Fibroblast of lung (primary cell): ENCODE measurements at regions not wholly inside any gene's neighbourhood (a gene's known extent, or its start where the extent isn't known, plus 50 kb on each side); places are given as distances from the start of the nearest gene placed in this dataset.

Source experiments
- EZH2 ChIP-seq: IDR thresholded peaks from 2 replicates; pipeline ENCODE4 v1.5.1; 2012; ENCODE audit warnings: low read length, control low read depth, mild to moderate bottlenecking; ENCODE audit errors: missing control alignments
- TF ChIP-seq, protein P1 (sequence below), 2 donors: IDR thresholded peaks in 1 of 2; conservative IDR thresholded peaks in 1 of 2; 1 replicate in 1 of 2; 2 replicates in 1 of 2; pipeline ENCODE4 v1.5.1; 2011 to 2012; ENCODE audit warnings: low read length in 2 of 2, control low read depth in 1 of 2, inconsistent platforms in 1 of 2, low read depth in 1 of 2, mild to moderate bottlenecking in 1 of 2

DNA sequence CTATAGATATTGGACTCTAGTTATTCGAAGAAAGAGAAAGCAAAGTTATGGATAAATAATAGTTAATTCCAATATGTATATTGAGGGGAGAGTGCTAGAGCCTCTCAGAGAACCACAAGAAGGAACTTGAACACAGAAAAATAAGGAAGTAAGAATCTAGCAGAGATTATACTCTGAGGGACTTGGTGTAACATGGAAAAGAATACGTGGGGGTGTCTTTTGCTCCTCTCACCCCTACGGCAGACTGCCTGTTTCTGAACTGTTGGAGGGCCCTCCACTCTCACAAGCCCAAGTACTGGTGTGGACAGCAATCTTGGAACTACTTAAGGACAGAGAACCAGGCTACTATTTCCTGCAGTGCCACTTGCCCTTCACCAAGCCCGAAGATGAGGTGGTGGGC is 1174.4 kb upstream of the PCDH10 start:
- TF ChIP-seq, protein P1, sequence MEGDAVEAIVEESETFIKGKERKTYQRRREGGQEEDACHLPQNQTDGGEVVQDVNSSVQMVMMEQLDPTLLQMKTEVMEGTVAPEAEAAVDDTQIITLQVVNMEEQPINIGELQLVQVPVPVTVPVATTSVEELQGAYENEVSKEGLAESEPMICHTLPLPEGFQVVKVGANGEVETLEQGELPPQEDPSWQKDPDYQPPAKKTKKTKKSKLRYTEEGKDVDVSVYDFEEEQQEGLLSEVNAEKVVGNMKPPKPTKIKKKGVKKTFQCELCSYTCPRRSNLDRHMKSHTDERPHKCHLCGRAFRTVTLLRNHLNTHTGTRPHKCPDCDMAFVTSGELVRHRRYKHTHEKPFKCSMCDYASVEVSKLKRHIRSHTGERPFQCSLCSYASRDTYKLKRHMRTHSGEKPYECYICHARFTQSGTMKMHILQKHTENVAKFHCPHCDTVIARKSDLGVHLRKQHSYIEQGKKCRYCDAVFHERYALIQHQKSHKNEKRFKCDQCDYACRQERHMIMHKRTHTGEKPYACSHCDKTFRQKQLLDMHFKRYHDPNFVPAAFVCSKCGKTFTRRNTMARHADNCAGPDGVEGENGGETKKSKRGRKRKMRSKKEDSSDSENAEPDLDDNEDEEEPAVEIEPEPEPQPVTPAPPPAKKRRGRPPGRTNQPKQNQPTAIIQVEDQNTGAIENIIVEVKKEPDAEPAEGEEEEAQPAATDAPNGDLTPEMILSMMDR (conservative IDR thresholded peaks at IDR 0.05 in 1 of 2, IDR thresholded peaks at IDR 0.05 in 1 of 2; ENCODE audit: low read depth in 1 of 2, low read length in 2 of 2) = no peak
- TF ChIP-seq EZH2 = no peak
